Gastrocnemius medialis (tissue), 4 donors: ENCODE measurements at regions not wholly inside any gene's neighbourhood (a gene's known extent, or its start where the extent isn't known, plus 50 kb on each side); places are given as distances from the start of the nearest gene placed in this dataset.

Experiments used
- ATAC-seq, 2 donors: fragments of 150-250 bp; one replicate each; pipeline ENCODE4 v1.9.1; 2016
- DNase-seq, 2 donors: peaks; one replicate each; pipeline ENCODE4 v3.0.0-alpha.2; 2019
- H3K27ac ChIP-seq, 4 donors: fragments of 200-600 bp; sonication (generic); 1 replicate in 1 of 4; 2 replicates in 3 of 4; pipeline ENCODE4 v1.5.1; 2016 to 2018; ENCODE audit warnings: mild to moderate bottlenecking in 2 of 4, moderate library complexity in 1 of 4
- H3K27me3 ChIP-seq, 3 donors: fragments of 200-600 bp; sonication (generic) in 2 of 3; 1 replicate in 1 of 3; 2 replicates in 2 of 3; pipeline versions ENCODE4 v1.5.1 to v1.6.0; 2016 to 2019; ENCODE audit warnings: mild to moderate bottlenecking in 1 of 3, moderate library complexity in 1 of 3
- H3K36me3 ChIP-seq, 2 donors: fragments of 200-600 bp; sonication (generic) in 1 of 2; one replicate each; pipeline ENCODE4 v1.5.1; 2017 to 2018
- H3K4me1 ChIP-seq, 2 donors: fragments of 200-600 bp; sonication (generic) in 1 of 2; one replicate each; pipeline ENCODE4 v1.5.1; 2016 to 2017; ENCODE audit warnings: mild to moderate bottlenecking in 2 of 2
- H3K4me3 ChIP-seq, 4 donors: fragments of 200-600 bp; sonication (generic) in 3 of 4; 1 replicate in 1 of 4; 2 replicates in 3 of 4; pipeline ENCODE4 v1.5.1; 2016 to 2019; ENCODE audit warnings: mild to moderate bottlenecking in 2 of 4
- H3K9me3 ChIP-seq, 3 donors: fragments of 200-600 bp; sonication (generic) in 2 of 3; 1 replicate in 1 of 3; 2 replicates in 2 of 3; pipeline ENCODE4 v1.5.1; 2016 to 2019
- CTCF ChIP-seq, 5 experiments: fragments of 450-650 bp in 3 of 5; fragments of 200-600 bp in 2 of 5; sonication (generic) in 2 of 5; IDR thresholded peaks in 4 of 5; conservative IDR thresholded peaks in 1 of 5; 1 replicate in 4 of 5; 2 replicates in 1 of 5; pipeline ENCODE4 v1.5.1; 2016 to 2019; ENCODE audit warnings: antibody characterized with exemption in 5 of 5, mild to moderate bottlenecking in 3 of 5, moderate library complexity in 3 of 5
- POLR2A ChIP-seq, 2 donors: fragments of 450-650 bp; IDR thresholded peaks; one replicate each; pipeline ENCODE4 v1.6.1; 2017; ENCODE audit warnings: antibody characterized with exemption in 2 of 2, mild to moderate bottlenecking in 2 of 2, moderate library complexity in 2 of 2
- in situ Hi-C, 4 donors: fragments of 200-750 bp; cut with MboI; loops; one replicate each; pipeline versions ENCODE4 v1.15.0 to v1.8.0; 2017; ENCODE audit warnings: low sequenced_read_pairs in 4 of 4
- intact Hi-C: fragments of 100-400 bp; cut with DNase I; formaldehyde crosslinking; loops from one replicate; pipeline ENCODE4 v1.15.1; 2023; ENCODE audit warnings: low total_unique reads

DNA sequence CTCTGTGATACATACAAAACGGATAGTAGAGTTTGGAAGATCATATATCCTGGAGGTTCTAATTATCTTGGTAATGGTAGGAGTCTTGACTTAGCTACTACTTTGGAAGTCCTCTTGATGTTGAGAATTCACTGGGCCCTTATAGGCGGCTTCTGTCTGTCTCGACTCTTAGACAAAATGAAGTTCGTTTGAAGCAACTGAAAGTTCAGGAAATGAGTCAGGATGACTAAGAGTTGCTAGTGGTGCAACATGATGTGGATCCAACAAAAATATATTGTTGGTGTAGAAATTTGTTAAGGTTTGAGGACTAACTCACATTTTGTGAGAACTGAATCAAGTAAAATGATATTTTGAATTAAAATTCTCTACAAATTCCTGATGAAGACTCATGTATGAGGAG, 272.7 kb downstream of the AEBP2 start:
- Histone ChIP-seq H3K4me1 (no peaks in the 10 kb centered on the region), H3K9me3 (no peaks in the 10 kb centered on the region), H3K36me3 (no peaks in the 10 kb centered on the region), H3K27ac (no peak overlapping the region), H3K27me3 (no peaks in the 10 kb centered on the region), H3K4me3 (no peak overlapping the region)
- in situ Hi-C loops: no loop called here
- ATAC-seq: no peak
- intact Hi-C loops: no loop called here
- TF ChIP-seq POLR2A (IDR thresholded peaks at IDR 0.05) (no peak), CTCF (IDR thresholded peaks at IDR 0.05 in 4 of 5, conservative IDR thresholded peaks at IDR 0.05 in 1 of 5) (no peak)
- DNase-seq: no peak

- ATAC-seq (no peak), DNase-seq (no peak)
- intact Hi-C loops (no loop called here), in situ Hi-C loops (no loop called here)
- no peak overlapping the region for H3K4me3 ChIP-seq
- no peak overlapping the region for H3K27ac ChIP-seq
- TF ChIP-seq CTCF (IDR thresholded peaks at IDR 0.05 in 4 of 5, conservative IDR thresholded peaks at IDR 0.05 in 1 of 5) (no peak), POLR2A (IDR thresholded peaks at IDR 0.05) (no peak)
- H3K27me3 ChIP-seq: no peaks in the 10 kb centered on the region
- H3K4me1 ChIP-seq: no peaks in the 10 kb centered on the region
- no peaks in the 10 kb centered on the region for H3K36me3 ChIP-seq
- no peaks in the 10 kb centered on the region for H3K9me3 ChIP-seq
Measured at GRCh38 chr12:19718401-19718800, 279.1 kb downstream of the AEBP2 start.

DNA sequence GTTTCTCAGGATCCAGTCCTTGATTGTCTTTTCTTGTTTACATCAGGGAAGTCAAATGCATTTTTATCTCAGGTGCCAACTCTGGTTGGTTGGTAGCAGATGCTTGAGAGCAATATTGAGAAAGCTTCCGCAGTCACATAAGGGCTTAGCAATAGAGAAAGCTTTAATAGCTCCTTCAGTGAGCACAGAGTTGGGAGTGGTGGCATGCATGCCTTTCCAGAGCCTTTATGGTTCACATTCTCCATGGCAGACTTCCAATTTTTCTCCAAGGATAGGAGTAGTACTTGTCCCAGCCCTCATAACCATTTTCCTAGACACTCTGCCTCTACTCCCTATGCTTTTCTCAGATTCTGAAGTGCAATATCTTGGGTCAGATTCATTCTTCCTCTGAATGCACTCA, 280.4 kb downstream of the AEBP2 start:
- TF ChIP-seq POLR2A (IDR thresholded peaks at IDR 0.05): no peak
- TF ChIP-seq CTCF (IDR thresholded peaks at IDR 0.05 in 4 of 5, conservative IDR thresholded peaks at IDR 0.05 in 1 of 5): no peak
- intact Hi-C loops: no loop called here
- no peak overlapping the region for H3K4me3 ChIP-seq
- H3K27me3 ChIP-seq: no peaks in the 10 kb centered on the region
- no peaks in the 10 kb centered on the region for H3K9me3 ChIP-seq
- in situ Hi-C loops: no loop called here
- DNase-seq (no peak), ATAC-seq (no peak)
- H3K4me1 ChIP-seq: no peaks in the 10 kb centered on the region
- no peaks in the 10 kb centered on the region for H3K36me3 ChIP-seq
- no peak overlapping the region for H3K27ac ChIP-seq

- intact Hi-C loops: no loop called here
- no peak overlapping the region for H3K27ac ChIP-seq
- ATAC-seq (no peak), DNase-seq (no peak)
- no peaks in the 10 kb centered on the region for H3K9me3 ChIP-seq
- in situ Hi-C loops: loop anchor here in 1 of 4 donors (25.0 kb wide), 1 partner anchor 636 kb away; the partner anchor contains the start of gene PDE3A
- TF ChIP-seq POLR2A (IDR thresholded peaks at IDR 0.05) (no peak), CTCF (IDR thresholded peaks at IDR 0.05 in 4 of 5, conservative IDR thresholded peaks at IDR 0.05 in 1 of 5) (no peak)
- no peak overlapping the region for H3K4me3 ChIP-seq
- H3K27me3 ChIP-seq: no peaks in the 10 kb centered on the region
- no peaks in the 10 kb centered on the region for H3K4me1 ChIP-seq
- no peaks in the 10 kb centered on the region for H3K36me3 ChIP-seq
Measured at GRCh38 chr12:19726122-19726521, 286.8 kb downstream of the AEBP2 start.

DNA sequence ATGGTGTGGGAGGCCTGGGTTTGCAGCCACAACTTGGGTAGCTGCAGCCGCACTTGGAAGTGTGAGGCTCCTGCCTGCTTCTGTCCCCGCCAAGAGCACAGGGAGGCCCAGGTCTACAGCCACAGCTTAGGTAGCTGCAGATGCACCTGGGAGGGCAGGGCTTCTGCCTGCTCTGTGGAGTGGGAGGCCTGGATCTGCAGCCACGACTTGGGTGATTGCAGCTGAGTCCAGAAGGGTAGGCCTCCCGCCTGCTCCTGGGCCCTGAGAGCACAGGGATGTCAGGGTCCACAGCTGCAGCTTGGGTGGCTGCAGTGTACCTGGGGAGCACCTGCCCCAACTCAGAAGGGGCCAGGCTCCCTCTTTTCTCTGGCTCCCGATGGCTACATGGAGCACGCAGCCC, 287.3 kb downstream of the AEBP2 start:
- in situ Hi-C loops (loop anchor here in 1 of 4 donors (25.0 kb wide), 1 partner anchor 636 kb away; the partner anchor contains the start of gene PDE3A), intact Hi-C loops (no loop called here)
- Histone ChIP-seq H3K4me1 (no peaks in the 10 kb centered on the region), H3K27ac (no peak overlapping the region), H3K27me3 (no peaks in the 10 kb centered on the region), H3K36me3 (no peaks in the 10 kb centered on the region), H3K4me3 (no peak overlapping the region), H3K9me3 (no peaks in the 10 kb centered on the region)
- ATAC-seq (no peak), DNase-seq (no peak)
- TF ChIP-seq POLR2A (IDR thresholded peaks at IDR 0.05) (no peak), CTCF (IDR thresholded peaks at IDR 0.05 in 4 of 5, conservative IDR thresholded peaks at IDR 0.05 in 1 of 5) (no peak)
